K562 (cell line): ENCODE measurements at regions not wholly inside any gene's neighbourhood (a gene's known extent, or its start where the extent isn't known, plus 50 kb on each side); places are given as distances from the start of the nearest gene placed in this dataset.

Experiments
- BHLHE40 ChIP-seq: IDR thresholded peaks from 2 replicates; pipeline ENCODE4 v1.6.1; 2011; ENCODE audit warnings: low read length, improper control_type of control experiment
- FOXJ2 ChIP-seq: fragments of 200-800 bp; sonication (Bioruptor generic); IDR thresholded peaks from 2 replicates; pipeline ENCODE4 v1.6.1; 2016; ENCODE audit warnings: missing genetic modification characterization, missing compliant biosample characterization
- LCOR ChIP-seq: sonication (generic); formaldehyde crosslinking; IDR thresholded peaks from 2 replicates; pipeline ENCODE4 v1.8.0; 2022; ENCODE audit warnings: mild to moderate bottlenecking, missing genetic modification reagents
- NR3C1 ChIP-seq: sonication (generic); formaldehyde crosslinking; IDR thresholded peaks from 2 replicates; pipeline ENCODE4 v1.8.1; 2022; ENCODE audit warnings: missing genetic modification reagents
- POU5F1 ChIP-seq: fragments of 150-350 bp; IDR thresholded peaks from 2 replicates; pipeline ENCODE4 v1.6.1; 2014; ENCODE audit warnings: borderline replicate concordance, low read length, low read depth, mild to moderate bottlenecking; ENCODE audit not compliant: partially characterized antibody
- RBM17 ChIP-seq: fragments of 200-400 bp; formaldehyde crosslinking; IDR thresholded peaks from 2 replicates; pipeline ENCODE4 v1.6.1; 2017; ENCODE audit warnings: low read depth, mild to moderate bottlenecking, low read length, borderline replicate concordance
- REST ChIP-seq, 2 experiments: fragments of 450-650 bp; formaldehyde crosslinking in 1 of 2; IDR thresholded peaks; 2 replicates each; pipeline versions ENCODE4 v1.4.0 to v1.6.1; 2014 to 2020; ENCODE audit warnings: mild to moderate bottlenecking in 2 of 2, borderline replicate concordance in 1 of 2, low read depth in 1 of 2
- TRIM25 ChIP-seq: fragments of 450-650 bp; IDR thresholded peaks from 2 replicates; pipeline ENCODE4 v1.7.0; 2016; ENCODE audit warnings: borderline replicate concordance
- TF ChIP-seq, protein P1 (sequence below): fragments of 450-650 bp; IDR thresholded peaks from 2 replicates; pipeline ENCODE4 v1.6.1; 2016; ENCODE audit warnings: antibody characterized with exemption
- TF ChIP-seq, protein P2 (sequence below): fragments of 250-450 bp; sonication (Bioruptor Pico); IDR thresholded peaks from 2 replicates; pipeline ENCODE4 v1.5.1; 2021; ENCODE audit warnings: mild to moderate bottlenecking
- TF ChIP-seq, protein P3 (sequence below): fragments of 250-450 bp; sonication (Bioruptor Pico); IDR thresholded peaks from 2 replicates; pipeline ENCODE4 v1.4.0; 2020; ENCODE audit warnings: mild to moderate bottlenecking

GRCh38 chr5:175129121-175129520, 314.9 kb downstream of the DRD1 start (continued):
- no peak for TF ChIP-seq REST (IDR thresholded peaks at IDR 0.05; ENCODE audit: borderline replicate concordance)
- TF ChIP-seq REST (CRISPR knock-in tag; IDR thresholded peaks at IDR 0.05; ENCODE audit: low read depth), result no peak
- no peak for TF ChIP-seq TRIM25
- peak; percentile 92 for TF ChIP-seq FOXJ2 (tag)
- TF ChIP-seq, protein P1, sequence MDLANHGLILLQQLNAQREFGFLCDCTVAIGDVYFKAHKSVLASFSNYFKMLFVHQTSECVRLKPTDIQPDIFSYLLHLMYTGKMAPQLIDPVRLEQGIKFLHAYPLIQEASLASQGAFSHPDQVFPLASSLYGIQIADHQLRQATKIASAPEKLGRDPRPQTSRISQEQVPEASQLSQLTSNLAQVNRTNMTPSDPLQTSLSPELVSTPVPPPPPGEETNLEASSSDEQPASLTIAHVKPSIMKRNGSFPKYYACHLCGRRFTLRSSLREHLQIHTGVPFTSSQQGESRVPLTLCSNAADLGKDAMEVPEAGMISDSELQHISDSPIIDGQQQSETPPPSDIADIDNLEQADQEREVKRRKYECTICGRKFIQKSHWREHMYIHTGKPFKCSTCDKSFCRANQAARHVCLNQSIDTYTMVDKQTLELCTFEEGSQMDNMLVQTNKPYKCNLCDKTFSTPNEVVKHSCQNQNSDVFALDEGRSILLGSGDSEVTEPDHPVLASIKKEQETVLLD, result 0 out of 2 replicates have a peak, but pooled peaks have one; percentile 39
- TF ChIP-seq, protein P2, sequence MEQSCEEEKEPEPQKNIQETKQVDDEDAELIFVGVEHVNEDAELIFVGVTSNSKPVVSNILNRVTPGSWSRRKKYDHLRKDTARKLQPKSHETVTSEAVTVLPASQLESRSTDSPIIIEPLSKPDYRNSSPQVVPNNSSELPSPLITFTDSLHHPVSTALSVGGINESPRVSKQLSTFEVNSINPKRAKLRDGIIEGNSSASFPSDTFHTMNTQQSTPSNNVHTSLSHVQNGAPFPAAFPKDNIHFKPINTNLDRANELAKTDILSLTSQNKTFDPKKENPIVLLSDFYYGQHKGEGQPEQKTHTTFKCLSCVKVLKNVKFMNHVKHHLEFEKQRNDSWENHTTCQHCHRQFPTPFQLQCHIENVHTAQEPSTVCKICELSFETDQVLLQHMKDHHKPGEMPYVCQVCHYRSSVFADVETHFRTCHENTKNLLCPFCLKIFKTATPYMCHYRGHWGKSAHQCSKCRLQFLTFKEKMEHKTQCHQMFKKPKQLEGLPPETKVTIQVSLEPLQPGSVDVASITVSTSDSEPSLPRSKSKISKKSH (CRISPR knock-in tag), result no peak
- TF ChIP-seq BHLHE40, result no peak
- TF ChIP-seq, protein P3, sequence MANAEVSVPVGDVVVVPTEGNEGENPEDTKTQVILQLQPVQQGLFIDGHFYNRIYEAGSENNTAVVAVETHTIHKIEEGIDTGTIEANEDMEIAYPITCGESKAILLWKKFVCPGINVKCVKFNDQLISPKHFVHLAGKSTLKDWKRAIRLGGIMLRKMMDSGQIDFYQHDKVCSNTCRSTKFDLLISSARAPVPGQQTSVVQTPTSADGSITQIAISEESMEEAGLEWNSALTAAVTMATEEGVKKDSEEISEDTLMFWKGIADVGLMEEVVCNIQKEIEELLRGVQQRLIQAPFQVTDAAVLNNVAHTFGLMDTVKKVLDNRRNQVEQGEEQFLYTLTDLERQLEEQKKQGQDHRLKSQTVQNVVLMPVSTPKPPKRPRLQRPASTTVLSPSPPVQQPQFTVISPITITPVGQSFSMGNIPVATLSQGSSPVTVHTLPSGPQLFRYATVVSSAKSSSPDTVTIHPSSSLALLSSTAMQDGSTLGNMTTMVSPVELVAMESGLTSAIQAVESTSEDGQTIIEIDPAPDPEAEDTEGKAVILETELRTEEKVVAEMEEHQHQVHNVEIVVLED (CRISPR knock-in tag), result no peak
- no peak for TF ChIP-seq NR3C1 (CRISPR knock-in tag)
- TF ChIP-seq LCOR (CRISPR knock-in tag), result no peak
- no peak for TF ChIP-seq POU5F1
- TF ChIP-seq RBM17, result no peak
